ENCODE measurements at regions not wholly inside any gene's neighbourhood (a gene's known extent, or its start where the extent isn't known, plus 50 kb on each side); places are given as distances from the start of the nearest gene placed in this dataset.

- no peak for DNase-seq (ENCODE audit: low read depth, low spot score)
Observed at GRCh38 chr13:95447814-95448213, 104.7 kb upstream of the CLDN10 start.

GRCh38 chr13:95451656-95452055 lies 100.9 kb upstream of the CLDN10 start:
- no peak for DNase-seq (ENCODE audit: low read depth, low spot score)

DNA sequence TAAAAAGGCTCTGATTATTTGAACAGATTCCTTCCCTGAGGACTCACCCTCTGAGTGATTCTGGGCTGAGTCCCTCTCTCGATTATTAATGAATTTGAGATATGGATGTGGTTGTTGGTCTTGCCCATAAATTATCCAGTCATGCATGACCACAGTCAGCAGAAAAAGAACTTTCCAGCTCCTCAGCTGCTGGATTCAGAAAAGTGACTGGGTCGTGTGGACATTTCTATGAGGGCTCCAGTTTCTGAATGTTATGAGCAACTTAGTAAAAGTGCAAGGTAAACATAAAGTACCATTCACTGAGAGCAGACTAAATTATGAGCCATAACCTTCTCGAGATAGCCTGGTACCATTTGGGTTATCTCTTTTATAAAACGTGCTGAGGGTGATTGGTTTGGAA lies 100.1 kb upstream of the CLDN10 start:
- DNase-seq (ENCODE audit: low read depth, low spot score), result no peak

- no peak for DNase-seq (ENCODE audit: low read depth, low spot score)
Observed at GRCh38 chr13:95455782-95456181, 96.7 kb upstream of the CLDN10 start.

DNA sequence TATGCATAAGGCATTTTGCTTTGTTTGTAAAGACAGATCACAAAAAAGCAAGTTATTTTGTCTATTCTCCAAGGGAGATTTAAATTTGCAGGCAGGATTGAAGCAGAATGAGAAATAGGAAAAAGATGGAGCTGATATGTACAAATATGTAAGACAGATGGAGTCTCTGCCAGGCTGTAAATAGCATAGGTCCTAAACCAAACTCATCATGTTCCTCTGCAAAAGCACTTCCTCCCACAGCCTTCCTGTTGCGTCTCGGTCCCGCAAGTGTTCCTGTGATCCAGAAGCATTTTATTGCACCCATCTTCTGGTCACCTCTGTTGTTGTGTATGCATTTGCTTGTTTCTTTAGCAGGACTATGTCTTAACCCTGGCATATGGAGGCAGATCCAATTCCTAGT lies 95.7 kb upstream of the CLDN10 start:
- no peak for DNase-seq (ENCODE audit: low read depth, low spot score)

GRCh38 chr13:95457294-95457693 lies 95.2 kb upstream of the CLDN10 start:
- no peak for DNase-seq (ENCODE audit: low read depth, low spot score)

DNA sequence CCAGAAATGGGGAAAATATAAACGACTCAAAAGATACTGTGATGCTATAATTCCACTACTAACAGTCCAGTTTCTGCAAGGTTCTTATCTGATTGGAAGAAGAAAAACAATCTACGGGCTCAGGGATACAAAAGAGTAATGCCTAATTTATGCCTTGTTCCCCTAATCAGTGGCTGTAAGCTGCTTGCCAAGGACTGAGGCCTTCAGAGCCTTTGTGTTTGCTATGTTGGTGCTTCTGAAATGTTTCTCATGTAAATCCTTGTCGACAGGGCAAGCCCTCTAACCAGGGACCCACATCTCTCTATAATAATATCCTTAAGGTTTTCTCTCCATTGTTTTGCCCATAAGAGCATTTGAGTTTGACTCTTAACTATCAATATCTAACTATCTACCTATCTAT lies 89.7 kb upstream of the CLDN10 start:
- DNase-seq (ENCODE audit: low read depth, low spot score), result no peak

DNA sequence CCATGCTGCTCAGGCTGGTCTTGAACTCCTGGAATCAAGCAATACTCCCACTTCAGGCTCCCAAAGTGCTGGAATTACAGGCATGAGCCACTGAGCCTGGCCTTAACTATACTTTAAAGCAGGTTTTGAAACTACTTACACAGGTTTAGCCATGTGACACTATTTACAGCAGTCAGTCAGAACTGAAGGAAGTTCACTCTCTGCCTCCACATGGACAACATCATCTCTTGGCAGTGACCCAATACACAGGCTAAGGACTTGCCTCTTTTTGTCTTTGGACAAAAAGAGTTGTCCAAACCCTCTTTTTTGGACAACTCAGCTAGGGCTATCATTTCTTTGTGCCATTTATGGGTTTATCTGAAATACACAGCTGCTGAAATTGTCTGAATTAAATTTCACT lies 89.0 kb upstream of the CLDN10 start:
- no peak for DNase-seq (ENCODE audit: low read depth, low spot score)

- no peak for DNase-seq (ENCODE audit: low read depth, low spot score)
Observed at GRCh38 chr13:95470574-95471366, 81.8 kb upstream of the CLDN10 start.

DNA sequence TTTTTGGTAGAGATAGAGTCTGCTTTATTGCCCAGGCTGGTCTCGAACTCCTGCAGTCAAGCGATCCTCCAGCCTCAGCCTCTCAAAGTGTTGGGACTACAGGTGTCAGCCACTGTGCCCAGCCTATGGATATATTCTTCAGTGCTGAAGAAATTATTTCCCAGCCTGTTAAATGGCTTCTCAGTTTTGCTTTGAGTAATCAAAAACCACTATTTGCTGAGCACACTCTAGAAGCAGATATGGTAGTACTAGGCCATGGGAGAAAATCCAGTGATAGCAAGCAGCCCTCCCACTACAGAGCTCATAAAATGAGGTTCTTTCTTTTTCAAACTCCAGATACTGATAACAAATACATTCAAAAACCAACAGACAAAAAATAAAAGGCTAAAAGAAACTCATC lies 80.6 kb upstream of the CLDN10 start:
- no peak for DNase-seq (ENCODE audit: low read depth, low spot score)

DNA sequence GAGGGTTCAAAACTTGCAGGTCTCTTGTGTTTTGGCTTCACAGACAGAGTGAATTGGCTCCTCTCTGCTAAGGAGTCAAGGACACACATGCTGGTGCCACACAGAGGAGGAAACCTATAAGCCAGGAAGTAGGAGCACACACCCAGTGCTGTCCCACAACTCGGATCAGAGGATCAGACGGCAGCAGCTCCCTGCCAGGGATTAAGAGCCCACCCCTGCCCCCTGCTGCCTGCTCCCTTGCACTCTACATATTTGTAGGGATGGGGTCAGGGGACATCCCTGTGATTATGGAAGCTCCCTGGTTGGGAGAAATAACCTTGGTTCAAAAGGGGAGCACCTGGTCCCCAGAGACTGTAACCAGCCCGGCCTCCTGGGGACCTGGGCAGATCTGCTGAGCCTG lies 77.5 kb upstream of the CLDN10 start:
- no peak for DNase-seq (ENCODE audit: low read depth, low spot score)

GRCh38 chr13:95477187-95477586 lies 75.3 kb upstream of the CLDN10 start:
- no peak for DNase-seq (ENCODE audit: low read depth, low spot score)

DNA sequence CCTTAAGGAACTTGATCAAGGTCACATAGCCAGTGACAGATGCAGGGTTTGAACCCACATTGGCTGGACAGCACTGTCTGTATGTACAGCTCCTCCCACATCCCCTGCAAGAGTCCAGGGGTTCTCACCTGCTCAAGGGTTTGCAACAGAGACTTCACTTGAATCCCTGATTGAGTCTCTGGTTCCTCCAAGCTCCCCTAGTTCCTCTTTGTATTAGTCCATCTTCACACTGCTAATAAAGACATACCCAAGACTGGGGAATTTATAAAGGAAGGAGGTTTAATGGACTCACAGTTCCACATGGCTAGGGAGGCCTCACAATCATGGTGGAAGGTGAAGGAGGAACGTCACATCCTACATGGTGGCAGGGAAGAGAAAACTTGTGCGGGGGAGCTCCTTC lies 72.8 kb upstream of the CLDN10 start:
- no peak for DNase-seq (ENCODE audit: low read depth, low spot score)

DNA sequence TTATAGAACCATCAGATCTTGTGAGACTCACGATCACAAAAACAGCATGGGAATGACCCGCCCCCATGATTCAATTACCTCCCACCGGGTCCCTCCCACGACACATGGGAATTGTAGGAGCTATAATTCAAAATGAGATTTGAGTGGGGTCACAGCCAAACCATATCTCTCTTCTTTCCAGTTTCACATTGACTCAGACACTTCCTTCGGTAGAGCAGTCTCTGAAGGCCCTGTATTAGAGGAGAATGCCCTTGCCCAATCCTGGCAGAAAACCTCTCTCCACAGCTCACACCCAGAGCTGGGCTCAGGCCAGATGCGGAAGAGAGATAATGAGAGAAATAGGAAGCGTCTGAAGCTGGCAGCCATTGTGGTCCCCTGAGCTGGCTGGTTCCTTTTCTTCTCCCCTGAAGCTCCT lies 72.4 kb upstream of the CLDN10 start:
- no peak for DNase-seq (ENCODE audit: low read depth, low spot score)

- DNase-seq (ENCODE audit: low read depth, low spot score), result no peak
Observed at GRCh38 chr13:95480791-95481780, 71.4 kb upstream of the CLDN10 start.

- DNase-seq (ENCODE audit: low read depth, low spot score), result no peak
Observed at GRCh38 chr13:95484052-95484451, 68.5 kb upstream of the CLDN10 start.

GRCh38 chr13:95485045-95485517 lies 67.4 kb upstream of the CLDN10 start:
- no peak for DNase-seq (ENCODE audit: low read depth, low spot score)

GRCh38 chr13:95485518-95486144 lies 66.9 kb upstream of the CLDN10 start:
- no peak for DNase-seq (ENCODE audit: low read depth, low spot score)

DNA sequence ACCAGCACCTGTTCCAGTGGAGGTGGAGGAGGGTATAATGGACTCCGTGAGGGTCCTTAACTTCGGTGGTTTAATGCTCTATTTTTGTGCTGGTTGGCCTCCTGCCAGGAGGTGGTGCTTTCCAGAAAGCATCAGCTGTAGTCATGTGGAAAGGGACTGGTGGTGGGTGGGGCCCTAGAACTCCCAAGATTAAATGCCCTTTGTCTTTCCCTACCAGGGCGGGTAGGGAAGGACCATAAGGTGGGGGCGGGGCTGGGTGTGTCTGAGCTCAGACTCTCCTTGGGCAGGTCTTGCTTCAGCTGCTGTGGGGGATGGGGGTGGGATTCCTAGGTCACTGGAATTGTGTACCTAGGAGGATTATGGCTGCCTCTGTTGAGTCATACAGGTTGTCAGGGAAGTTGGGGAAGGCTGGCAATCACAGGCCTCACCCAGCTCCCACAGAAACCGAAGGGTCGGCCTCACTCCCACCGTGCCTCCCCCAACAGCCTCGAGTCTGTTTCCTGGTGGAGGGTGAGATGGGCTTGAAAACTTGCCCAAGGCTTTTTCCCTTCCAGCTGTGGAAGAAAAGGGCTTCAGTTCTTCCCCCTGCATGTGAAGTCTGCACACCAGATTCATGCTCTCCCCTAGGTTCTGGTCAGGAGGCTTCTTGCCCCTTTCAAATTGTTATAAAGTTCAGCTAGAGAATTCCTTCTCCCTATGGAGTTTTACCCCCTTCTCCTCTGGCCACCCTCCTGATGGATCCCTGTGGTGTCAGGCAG lies 60.3 kb upstream of the CLDN10 start:
- DNase-seq (ENCODE audit: low read depth, low spot score), result no peak

DNA sequence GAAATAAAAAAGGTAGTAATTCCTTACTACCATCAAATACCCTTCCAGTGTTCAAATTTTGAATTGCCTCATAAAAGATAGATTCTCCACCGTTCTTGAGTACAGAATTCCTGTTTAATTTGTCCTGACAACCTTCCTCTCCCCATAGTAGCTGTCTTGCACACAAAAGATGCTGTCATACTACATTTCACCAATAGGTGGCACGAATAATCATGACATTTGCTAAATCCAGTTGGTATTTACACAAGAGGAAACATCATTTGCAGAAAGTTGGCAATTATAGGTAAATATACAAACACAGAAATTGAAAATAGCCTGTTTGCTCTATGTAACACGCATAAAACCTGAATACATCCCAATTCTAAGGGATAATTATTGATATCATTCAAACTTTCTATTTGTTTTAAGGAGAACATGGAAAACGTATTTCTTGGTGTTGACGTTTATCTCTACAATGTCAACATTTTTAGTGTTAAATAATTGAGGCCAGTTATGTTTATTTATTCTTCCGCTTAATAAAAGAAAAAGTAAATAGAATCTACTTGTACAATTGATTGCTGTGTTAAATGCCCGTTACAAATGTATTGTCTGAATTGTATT lies 58.3 kb upstream of the CLDN10 start:
- DNase-seq (ENCODE audit: low read depth, low spot score), result no peak

GRCh38 chr13:95496485-95496884 lies 56.0 kb upstream of the CLDN10 start:
- no peak for DNase-seq (ENCODE audit: low read depth, low spot score)
